ENCODE measurements at regions not wholly inside any gene's neighbourhood (a gene's known extent, or its start where the extent isn't known, plus 50 kb on each side); places are given as distances from the start of the nearest gene placed in this dataset.

DNA sequence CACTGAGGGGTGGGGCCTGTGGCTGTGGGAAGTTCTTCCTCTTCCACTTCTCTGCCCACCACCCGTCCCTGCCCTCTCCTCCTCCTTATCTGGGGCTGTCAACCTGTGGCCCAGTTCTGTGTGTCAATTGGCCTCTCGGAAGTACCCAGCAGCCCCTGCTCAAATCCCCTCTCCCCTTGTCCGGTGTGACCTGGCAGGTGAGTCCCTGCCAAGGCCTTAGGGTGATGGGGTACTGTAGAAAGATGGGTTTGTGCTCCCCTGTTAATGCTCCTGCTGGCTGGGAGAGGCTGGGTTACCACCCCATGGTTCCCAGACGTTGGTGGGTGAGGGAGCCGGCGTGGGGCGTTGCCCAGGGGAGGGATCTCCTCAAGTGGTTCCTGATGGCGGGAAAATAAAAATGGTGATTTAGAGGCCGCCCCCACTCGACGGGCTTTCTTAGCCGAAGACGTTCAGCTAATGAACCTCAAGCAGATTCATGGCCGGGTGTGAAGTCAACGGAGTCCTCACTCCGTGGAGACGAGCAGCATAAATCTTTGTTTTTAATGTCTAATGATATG, 141.2 kb downstream of the URI1 start:
- DNase-seq (ENCODE audit: low spot score): no peak
- TF ChIP-seq, protein P1, sequence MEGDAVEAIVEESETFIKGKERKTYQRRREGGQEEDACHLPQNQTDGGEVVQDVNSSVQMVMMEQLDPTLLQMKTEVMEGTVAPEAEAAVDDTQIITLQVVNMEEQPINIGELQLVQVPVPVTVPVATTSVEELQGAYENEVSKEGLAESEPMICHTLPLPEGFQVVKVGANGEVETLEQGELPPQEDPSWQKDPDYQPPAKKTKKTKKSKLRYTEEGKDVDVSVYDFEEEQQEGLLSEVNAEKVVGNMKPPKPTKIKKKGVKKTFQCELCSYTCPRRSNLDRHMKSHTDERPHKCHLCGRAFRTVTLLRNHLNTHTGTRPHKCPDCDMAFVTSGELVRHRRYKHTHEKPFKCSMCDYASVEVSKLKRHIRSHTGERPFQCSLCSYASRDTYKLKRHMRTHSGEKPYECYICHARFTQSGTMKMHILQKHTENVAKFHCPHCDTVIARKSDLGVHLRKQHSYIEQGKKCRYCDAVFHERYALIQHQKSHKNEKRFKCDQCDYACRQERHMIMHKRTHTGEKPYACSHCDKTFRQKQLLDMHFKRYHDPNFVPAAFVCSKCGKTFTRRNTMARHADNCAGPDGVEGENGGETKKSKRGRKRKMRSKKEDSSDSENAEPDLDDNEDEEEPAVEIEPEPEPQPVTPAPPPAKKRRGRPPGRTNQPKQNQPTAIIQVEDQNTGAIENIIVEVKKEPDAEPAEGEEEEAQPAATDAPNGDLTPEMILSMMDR (IDR thresholded peaks at IDR 0.05; ENCODE audit: unreplicated experiment): no peak
- H3K27ac Mint-ChIP-seq (ENCODE audit: unreplicated experiment): no peak overlapping the region
- H3K36me3 Mint-ChIP-seq (ENCODE audit: low read depth, unreplicated experiment): peaks cover 8% of the 10 kb centered on the region
- H3K4me1 Mint-ChIP-seq (ENCODE audit: unreplicated experiment): peaks cover 8% of the 10 kb centered on the region
- no peak overlapping the region for H3K4me3 Mint-ChIP-seq (ENCODE audit: unreplicated experiment)
- H3K9me3 Mint-ChIP-seq (ENCODE audit: unreplicated experiment): no peaks in the 10 kb centered on the region
- peaks cover 11% of the 10 kb centered on the region for H3K27me3 Mint-ChIP-seq (ENCODE audit: unreplicated experiment)

DNA sequence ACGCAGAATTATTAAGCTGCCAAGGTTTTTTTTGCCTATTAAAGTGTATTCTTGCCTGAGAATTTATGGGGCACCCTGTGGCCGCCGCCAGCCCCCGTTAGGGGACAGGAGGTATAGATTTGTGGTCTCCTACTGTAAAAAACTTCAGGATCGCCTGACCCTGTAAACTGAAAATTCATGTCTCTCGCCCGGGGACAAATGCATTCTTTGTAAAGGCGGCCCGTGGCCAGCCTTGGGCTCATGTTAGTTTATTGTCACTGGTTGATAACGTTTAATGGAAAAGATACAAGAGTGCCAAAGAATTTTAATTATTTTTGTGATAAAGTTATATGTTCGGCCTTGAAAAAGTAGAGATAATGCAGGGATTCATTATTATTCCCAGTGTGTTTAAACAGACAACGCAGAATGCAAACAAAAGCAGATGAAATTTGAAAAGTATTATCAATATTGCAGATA, 141.7 kb downstream of the URI1 start:
- no peak overlapping the region for H3K4me3 Mint-ChIP-seq (ENCODE audit: unreplicated experiment)

DNA sequence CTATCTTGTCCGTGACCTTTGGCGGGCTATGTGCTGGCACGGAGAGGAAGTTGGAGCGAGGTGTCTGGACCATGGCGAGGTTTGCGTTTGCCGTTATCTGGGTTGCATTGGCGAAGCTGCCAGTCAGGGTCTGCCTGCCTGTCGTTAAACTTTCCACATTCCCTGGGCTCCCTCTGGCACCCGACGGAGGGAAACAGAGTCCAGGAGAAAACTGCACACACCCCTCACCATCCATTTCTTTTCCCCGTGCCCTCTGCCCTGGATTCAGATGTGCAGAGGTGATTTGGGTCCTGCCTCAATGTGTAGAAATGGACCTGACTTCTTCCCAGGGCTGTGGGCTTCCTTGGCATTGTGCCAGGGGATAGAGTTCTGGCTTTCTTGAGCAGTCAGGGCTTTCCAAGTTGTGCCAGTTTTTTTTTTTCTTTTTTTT, 142.4 kb downstream of the URI1 start:
- Mint-ChIP-seq H3K27me3 (ENCODE audit: unreplicated experiment) (peaks cover 11% of the 10 kb centered on the region), H3K36me3 (ENCODE audit: low read depth, unreplicated experiment) (peaks cover 8% of the 10 kb centered on the region), H3K4me1 (ENCODE audit: unreplicated experiment) (peaks cover 8% of the 10 kb centered on the region), H3K9me3 (ENCODE audit: unreplicated experiment) (no peaks in the 10 kb centered on the region), H3K4me3 (ENCODE audit: unreplicated experiment) (no peak overlapping the region), H3K27ac (ENCODE audit: unreplicated experiment) (no peak overlapping the region)
- DNase-seq (ENCODE audit: low spot score): no peak
- TF ChIP-seq, protein P1 (IDR thresholded peaks at IDR 0.05; ENCODE audit: unreplicated experiment): no peak

More for the DNA sequence above, 141.7 kb downstream of the URI1 start:
- H3K36me3 Mint-ChIP-seq (ENCODE audit: low read depth, unreplicated experiment): peaks cover 8% of the 10 kb centered on the region
- H3K4me1 Mint-ChIP-seq (ENCODE audit: unreplicated experiment): peaks cover 8% of the 10 kb centered on the region
- no peak for DNase-seq (ENCODE audit: low spot score)
- TF ChIP-seq, protein P1 (IDR thresholded peaks at IDR 0.05; ENCODE audit: unreplicated experiment): no peak
- H3K9me3 Mint-ChIP-seq (ENCODE audit: unreplicated experiment): no peaks in the 10 kb centered on the region
- no peak overlapping the region for H3K27ac Mint-ChIP-seq (ENCODE audit: unreplicated experiment)
- H3K27me3 Mint-ChIP-seq (ENCODE audit: unreplicated experiment): peaks cover 11% of the 10 kb centered on the region

DNA sequence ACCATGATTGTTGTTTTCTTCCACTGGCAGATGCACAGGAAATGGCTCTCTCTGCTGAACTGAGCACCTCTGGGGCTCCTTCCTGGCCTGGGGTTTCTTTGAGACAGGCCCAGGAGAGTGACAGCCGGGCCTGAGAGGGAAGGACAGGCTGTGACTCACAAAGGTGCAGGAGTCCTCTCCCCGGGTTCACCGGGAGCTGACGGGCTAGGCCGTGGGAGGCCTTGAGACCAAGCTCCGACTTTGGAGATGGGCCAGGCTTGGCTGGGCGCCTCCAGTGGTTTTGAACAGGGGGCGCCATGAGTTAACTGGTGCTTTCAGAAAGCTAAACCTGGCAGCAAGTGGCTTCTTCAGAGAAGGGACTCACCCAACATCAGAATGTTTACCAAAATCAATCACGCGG, 143.4 kb downstream of the URI1 start:
- Mint-ChIP-seq H3K4me3 (ENCODE audit: unreplicated experiment) (no peak overlapping the region), H3K27me3 (ENCODE audit: unreplicated experiment) (peaks cover 10% of the 10 kb centered on the region), H3K4me1 (ENCODE audit: unreplicated experiment) (peaks cover 8% of the 10 kb centered on the region), H3K27ac (ENCODE audit: unreplicated experiment) (no peak overlapping the region), H3K36me3 (ENCODE audit: low read depth, unreplicated experiment) (peaks cover 8% of the 10 kb centered on the region), H3K9me3 (ENCODE audit: unreplicated experiment) (no peaks in the 10 kb centered on the region)
- peak; percentile 15 for DNase-seq (ENCODE audit: low spot score)
- TF ChIP-seq, protein P1 (IDR thresholded peaks at IDR 0.05; ENCODE audit: unreplicated experiment): no peak

DNA sequence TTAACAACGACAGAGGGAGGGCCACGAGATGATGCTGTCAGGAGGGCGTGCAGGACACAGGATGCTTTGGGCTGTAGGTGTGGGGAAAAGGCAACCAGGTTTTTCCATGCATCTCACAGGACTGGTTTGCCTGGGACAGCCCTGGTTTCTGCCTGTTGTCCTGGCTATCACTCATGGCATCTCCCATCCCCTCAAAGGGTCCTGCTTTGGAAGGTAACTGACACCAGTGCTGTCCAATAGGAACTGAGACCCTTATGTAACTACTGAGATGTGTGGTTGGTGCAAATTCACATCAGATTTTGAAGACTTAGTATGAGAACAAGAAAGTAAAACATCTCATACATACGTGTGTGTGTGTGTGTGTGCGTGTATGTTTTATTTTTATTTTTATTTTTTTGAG, 144.2 kb downstream of the URI1 start:
- Mint-ChIP-seq H3K27ac (ENCODE audit: unreplicated experiment) (no peak overlapping the region), H3K36me3 (ENCODE audit: low read depth, unreplicated experiment) (peaks cover 4% of the 10 kb centered on the region), H3K4me3 (ENCODE audit: unreplicated experiment) (no peak overlapping the region), H3K9me3 (ENCODE audit: unreplicated experiment) (no peaks in the 10 kb centered on the region), H3K27me3 (ENCODE audit: unreplicated experiment) (peaks cover 10% of the 10 kb centered on the region), H3K4me1 (ENCODE audit: unreplicated experiment) (peaks cover 8% of the 10 kb centered on the region)
- TF ChIP-seq, protein P1 (IDR thresholded peaks at IDR 0.05; ENCODE audit: unreplicated experiment): no peak
- DNase-seq (ENCODE audit: low spot score): no peak
